Activated CD4-positive, alpha-beta T cell treated with anti-CD3 and anti-CD28 coated beads for 24 hours (primary cell): ENCODE measurements at regions not wholly inside any gene's neighbourhood (a gene's known extent, or its start where the extent isn't known, plus 50 kb on each side); places are given as distances from the start of the nearest gene placed in this dataset.

ENCODE experiments used
- DNase-seq, 2 donors: peaks; one replicate each; pipeline ENCODE4 v3.0.0-alpha.2; 2020; ENCODE audit warnings: low read depth in 2 of 2

GRCh38 chr15:47206358-47206978 lies 510.8 kb upstream of the SEMA6D start:
- DNase-seq, result no peak

- no peak for DNase-seq
Observed at GRCh38 chr15:47209591-47209990, 507.7 kb upstream of the SEMA6D start.

- no peak for DNase-seq
Observed at GRCh38 chr15:47212222-47213010, 504.9 kb upstream of the SEMA6D start.

GRCh38 chr15:47213883-47214282 lies 503.4 kb upstream of the SEMA6D start:
- no peak for DNase-seq

GRCh38 chr15:47218295-47218694 lies 499.0 kb upstream of the SEMA6D start:
- no peak for DNase-seq

- no peak for DNase-seq
Observed at GRCh38 chr15:47244361-47244760, 472.9 kb upstream of the SEMA6D start.

GRCh38 chr15:47246317-47246716 lies 471.0 kb upstream of the SEMA6D start:
- DNase-seq, result no peak

GRCh38 chr15:47258521-47258920 lies 458.8 kb upstream of the SEMA6D start:
- no peak for DNase-seq

- no peak for DNase-seq
Observed at GRCh38 chr15:47265686-47266085, 451.6 kb upstream of the SEMA6D start.

- DNase-seq, result no peak
Observed at GRCh38 chr15:47266566-47266965, 450.7 kb upstream of the SEMA6D start.

GRCh38 chr15:47273864-47274263 lies 443.4 kb upstream of the SEMA6D start:
- no peak for DNase-seq

- DNase-seq, result no peak
Observed at GRCh38 chr15:47283246-47283645, 434.1 kb upstream of the SEMA6D start.

GRCh38 chr15:47288794-47289193 lies 428.5 kb upstream of the SEMA6D start:
- DNase-seq, result no peak

- DNase-seq, result no peak
Observed at GRCh38 chr15:47289656-47290055, 427.6 kb upstream of the SEMA6D start.

GRCh38 chr15:47291767-47292166 lies 425.5 kb upstream of the SEMA6D start:
- no peak for DNase-seq

GRCh38 chr15:47292638-47293190 lies 424.6 kb upstream of the SEMA6D start:
- no peak for DNase-seq

- DNase-seq, result no peak
Observed at GRCh38 chr15:47293466-47294162, 423.7 kb upstream of the SEMA6D start.

- DNase-seq, result no peak
Observed at GRCh38 chr15:47294765-47295259, 422.5 kb upstream of the SEMA6D start.

- DNase-seq, result no peak
Observed at GRCh38 chr15:47296881-47297280, 420.4 kb upstream of the SEMA6D start.

- no peak for DNase-seq
Observed at GRCh38 chr15:47299846-47300434, 417.4 kb upstream of the SEMA6D start.

- no peak for DNase-seq
Observed at GRCh38 chr15:47300596-47300995, 416.7 kb upstream of the SEMA6D start.

- DNase-seq, result no peak
Observed at GRCh38 chr15:47301481-47301880, 415.8 kb upstream of the SEMA6D start.
